Activated CD8-positive, alpha-beta memory T cell treated with anti-CD3 and anti-CD28 coated beads for 36 hours (primary cell): ENCODE measurements at regions not wholly inside any gene's neighbourhood (a gene's known extent, or its start where the extent isn't known, plus 50 kb on each side); places are given as distances from the start of the nearest gene placed in this dataset.
"Not testable (repeated sequence)": the region's sequence is repeated elsewhere in the genome, so short reads cannot be mapped to it uniquely, and the experiment has no call there.

Experiments used
- CTCF ChIA-PET: fragments of 350-600 bp; sonication (Branson Sonifier 250); formaldehyde crosslinking; loops from one replicate; lab custom pipeline; 2021; ENCODE audit warnings: antibody characterized with exemption; lab: Charles Lee
- POLR2A ChIA-PET: fragments of 350-600 bp; sonication (Branson Sonifier 250); formaldehyde crosslinking; loops from one replicate; lab custom pipeline; 2021; ENCODE audit warnings: antibody characterized with exemption; lab: Charles Lee

- ChIA-PET CTCF (no interaction called here), POLR2A (no interaction called here)
Measured at GRCh38 chr6:134574491-134574890, 256.6 kb upstream of the SGK1 start.

GRCh38 chr6:134569996-134570395 is 252.1 kb upstream of the SGK1 start:
- POLR2A ChIA-PET, CTCF ChIA-PET: not testable (repeated sequence)

GRCh38 chr6:134564705-134565104 is 246.8 kb upstream of the SGK1 start:
- CTCF ChIA-PET = interaction anchor here (1.1 kb wide), 1 partner anchor 408 kb away, joined by 3 read pairs; no protein-coding TSS in a partner anchor
- POLR2A ChIA-PET = no interaction called here

DNA sequence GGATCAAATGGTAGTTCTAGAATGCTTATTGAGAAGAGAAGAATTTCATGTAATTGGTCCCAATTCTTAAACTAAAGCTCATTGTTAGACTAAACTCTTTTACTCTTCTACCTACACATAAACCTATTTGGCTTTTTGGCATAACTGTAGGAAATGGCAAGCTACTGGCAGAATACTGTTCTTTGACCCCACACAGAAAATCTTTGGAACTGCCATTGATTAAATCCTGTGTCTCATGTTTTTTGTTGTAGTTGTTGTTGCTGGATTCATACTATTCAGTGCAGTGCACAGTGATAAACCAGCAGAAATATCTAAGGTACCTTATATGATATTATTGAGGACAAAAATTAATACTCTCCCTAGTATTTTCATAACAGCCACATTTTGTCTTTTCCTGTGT is 242.1 kb upstream of the SGK1 start:
- POLR2A ChIA-PET = no interaction called here
- CTCF ChIA-PET = no interaction called here

- CTCF ChIA-PET = no interaction called here
Measured at GRCh38 chr6:134557509-134557908, 239.6 kb upstream of the SGK1 start.

DNA sequence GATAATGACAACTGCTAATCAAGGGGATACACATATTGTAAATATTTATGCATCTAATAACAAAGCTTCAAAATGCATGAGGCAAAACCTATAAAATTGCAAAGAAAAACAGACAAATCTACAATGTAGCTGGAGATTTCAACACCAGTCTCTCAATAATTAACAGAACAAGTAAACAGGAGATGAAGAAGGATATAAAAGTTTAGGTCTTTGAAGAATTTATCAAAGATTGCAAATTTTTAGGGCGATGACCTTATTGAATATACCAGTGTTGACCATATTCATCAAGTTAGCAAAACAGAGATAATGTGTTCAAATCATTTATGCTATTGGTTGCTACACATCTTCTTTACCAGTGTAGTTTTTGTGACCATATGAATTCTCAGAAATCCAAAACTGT is 237.8 kb upstream of the SGK1 start:
- POLR2A ChIA-PET = interaction anchor here (0.7 kb wide), 1 partner anchor 303 kb away, joined by 4 read pairs; no protein-coding TSS in a partner anchor
- CTCF ChIA-PET = no interaction called here

More at GRCh38 chr6:134557509-134557908, 239.6 kb upstream of the SGK1 start:
- POLR2A ChIA-PET = no interaction called here

DNA sequence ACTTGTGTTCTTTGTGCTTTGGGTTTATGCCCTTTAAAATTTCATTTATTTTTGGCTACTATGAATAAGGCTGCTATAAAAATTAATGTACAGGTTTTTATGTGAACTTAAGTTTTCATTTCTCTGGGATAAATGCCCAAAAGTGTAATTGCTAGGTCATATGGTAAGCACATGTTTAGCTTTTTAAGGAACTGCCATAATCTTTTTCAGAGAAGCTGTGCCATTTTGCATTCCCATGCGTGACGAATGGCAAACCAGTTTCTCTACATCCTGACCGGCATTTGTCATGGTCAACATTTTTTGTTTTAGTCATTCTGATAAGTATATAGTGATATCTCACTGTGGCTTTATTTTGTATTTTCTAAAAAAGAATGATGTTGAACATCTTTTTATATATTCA is 236.0 kb upstream of the SGK1 start:
- CTCF ChIA-PET = no interaction called here
- POLR2A ChIA-PET = no interaction called here

DNA sequence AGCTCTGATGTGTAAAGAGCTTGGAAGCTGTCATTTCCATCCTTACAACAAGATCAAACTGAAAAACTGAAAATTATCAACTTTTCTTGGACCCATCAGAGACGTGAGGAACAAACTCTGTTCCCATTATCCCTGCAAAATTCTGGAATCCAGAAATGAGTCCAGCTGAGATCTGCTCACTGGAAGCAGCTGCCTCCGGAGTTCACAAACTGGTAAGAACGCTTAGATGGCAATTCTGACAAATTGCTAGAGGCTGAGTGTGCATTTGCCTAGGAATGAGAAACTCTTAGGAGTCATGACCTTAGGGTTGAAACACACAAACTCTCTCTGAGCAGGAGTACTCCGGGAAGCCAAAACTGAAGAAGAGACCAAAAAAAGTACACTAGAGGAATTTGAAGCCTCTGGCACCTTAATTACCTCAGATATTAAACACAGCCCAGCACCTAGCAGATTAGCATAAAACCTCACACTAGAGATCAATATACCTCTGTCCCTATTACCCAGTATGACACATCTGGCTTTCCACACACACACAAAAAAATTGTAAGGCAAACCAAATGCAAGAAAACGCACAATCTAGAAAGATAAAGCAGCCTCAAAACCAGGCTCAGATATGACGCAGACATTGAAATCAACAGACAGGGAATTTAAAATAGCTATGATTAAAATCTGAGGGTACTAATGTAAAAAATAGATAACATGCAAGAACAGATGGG is 233.5 kb upstream of the SGK1 start:
- POLR2A ChIA-PET = no interaction called here
- CTCF ChIA-PET = no interaction called here

DNA sequence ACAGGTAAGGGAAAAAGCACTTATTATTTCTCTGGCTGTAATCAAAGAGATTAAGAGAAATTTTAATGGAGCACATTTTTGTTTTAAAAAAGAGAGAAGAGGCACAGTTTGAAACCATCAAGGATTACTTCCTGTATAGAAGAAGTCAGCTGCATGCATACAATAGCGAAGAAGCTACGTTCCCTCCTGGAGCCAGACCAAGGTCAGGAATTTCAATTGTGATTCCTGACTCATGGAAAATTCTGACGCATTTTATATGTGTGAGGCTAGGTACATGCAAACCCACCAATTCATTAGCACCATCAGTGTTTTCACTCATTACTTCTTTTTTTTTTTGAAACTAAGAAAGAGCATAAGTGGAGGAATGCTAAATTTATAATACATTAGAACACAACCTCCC is 232.7 kb upstream of the SGK1 start:
- ChIA-PET CTCF (no interaction called here), POLR2A (no interaction called here)

DNA sequence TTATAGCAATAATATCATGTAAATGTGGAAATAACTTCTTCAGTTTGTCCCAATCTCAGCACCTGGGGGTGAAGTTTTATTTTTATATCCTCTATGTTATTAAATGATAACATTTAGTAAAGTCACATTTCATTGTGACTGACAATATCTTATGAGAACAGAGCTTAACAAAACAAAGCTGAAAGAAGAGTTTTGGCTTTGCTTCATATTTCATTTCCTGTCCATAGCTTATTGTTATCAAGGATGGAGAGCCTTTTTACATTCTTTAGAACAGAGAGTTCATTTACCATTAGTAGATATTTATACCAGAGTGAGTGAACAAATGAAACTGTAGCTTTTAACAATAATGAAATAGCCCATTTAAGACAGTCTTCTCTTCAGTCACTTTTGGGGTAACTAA is 231.9 kb upstream of the SGK1 start:
- CTCF ChIA-PET = no interaction called here

GRCh38 chr6:134546962-134547645 is 229.2 kb upstream of the SGK1 start:
- ChIA-PET CTCF (no interaction called here), POLR2A (no interaction called here)

More for the DNA sequence above, 231.9 kb upstream of the SGK1 start:
- POLR2A ChIA-PET = no interaction called here

GRCh38 chr6:134544737-134545136 is 226.8 kb upstream of the SGK1 start:
- ChIA-PET CTCF (no interaction called here), POLR2A (no interaction called here)

GRCh38 chr6:134543128-134543527 is 225.2 kb upstream of the SGK1 start:
- ChIA-PET CTCF (no interaction called here), POLR2A (no interaction called here)

- ChIA-PET CTCF (no interaction called here), POLR2A (no interaction called here)
Measured at GRCh38 chr6:134541001-134541400, 223.1 kb upstream of the SGK1 start.

GRCh38 chr6:134539865-134540323 is 222.0 kb upstream of the SGK1 start:
- CTCF ChIA-PET = interaction anchor here (1.3 kb wide), 1 partner anchor 9 kb away, joined by 3 read pairs; no protein-coding TSS in a partner anchor

GRCh38 chr6:134537765-134538164 is 219.9 kb upstream of the SGK1 start:
- CTCF ChIA-PET = interaction anchor here (0.6 kb wide), 1 partner anchor 1857 kb away, joined by 3 read pairs; no protein-coding TSS in a partner anchor
- POLR2A ChIA-PET = not testable (repeated sequence)

More at GRCh38 chr6:134539865-134540323, 222.0 kb upstream of the SGK1 start:
- POLR2A ChIA-PET = no interaction called here

DNA sequence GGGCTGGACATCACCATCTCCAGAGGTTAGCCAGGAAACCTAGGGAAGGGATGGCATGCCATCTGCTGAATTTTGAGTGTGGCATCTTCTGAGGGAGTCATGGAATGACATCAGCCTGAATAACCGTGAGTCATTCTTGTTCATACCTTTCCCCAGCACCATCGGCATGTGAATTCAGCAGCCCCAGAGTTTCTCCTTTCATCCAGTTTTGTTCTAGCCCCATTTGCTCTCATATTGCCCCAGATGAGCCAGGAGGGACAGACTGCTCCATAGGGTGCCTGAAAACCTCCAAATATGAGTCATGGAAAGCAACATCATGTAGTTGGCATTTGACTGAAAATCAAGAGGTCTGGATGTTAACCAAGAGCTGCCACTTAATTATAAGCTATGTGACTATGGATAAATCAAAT is 219.2 kb upstream of the SGK1 start:
- POLR2A ChIA-PET = no interaction called here

GRCh38 chr6:134535831-134536230 is 217.9 kb upstream of the SGK1 start:
- CTCF ChIA-PET = interaction anchor here (1.1 kb wide), 1 partner anchor 9 kb away, joined by 3 read pairs; no protein-coding TSS in a partner anchor
- POLR2A ChIA-PET = no interaction called here

More for the DNA sequence above, 219.2 kb upstream of the SGK1 start:
- CTCF ChIA-PET = interaction anchor here (0.6 kb wide), 1 partner anchor 309 kb away, joined by 3 read pairs; no protein-coding TSS in a partner anchor

DNA sequence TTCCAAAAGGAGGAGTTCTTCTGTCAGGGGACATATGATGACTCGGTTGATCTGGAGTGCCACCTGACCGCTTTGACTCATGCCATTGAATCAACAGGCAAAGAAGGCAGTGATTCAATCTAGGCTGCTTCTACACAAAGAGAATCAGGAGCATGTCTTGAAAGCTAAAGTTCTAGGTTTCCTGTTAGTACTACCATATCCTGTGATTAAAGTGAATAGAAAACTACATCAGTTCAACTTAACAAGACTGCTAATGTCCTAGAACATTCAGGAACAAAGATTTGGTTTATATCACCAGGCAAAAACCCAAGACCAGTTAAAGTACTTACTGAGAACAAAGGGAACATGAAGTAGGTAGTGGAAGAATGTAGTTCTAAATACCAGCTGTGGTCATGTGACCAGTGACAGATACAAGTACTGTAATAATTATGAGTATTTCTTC is 216.8 kb upstream of the SGK1 start:
- POLR2A ChIA-PET = no interaction called here

GRCh38 chr6:134533991-134534390 is 216.1 kb upstream of the SGK1 start:
- ChIA-PET POLR2A (no interaction called here), CTCF (no interaction called here)

More for the DNA sequence above, 216.8 kb upstream of the SGK1 start:
- CTCF ChIA-PET = no interaction called here
